OCI-LY3 (cell line): ENCODE measurements at regions not wholly inside any gene's neighbourhood (a gene's known extent, or its start where the extent isn't known, plus 50 kb on each side); places are given as distances from the start of the nearest gene placed in this dataset.
"Not testable (repeated sequence)": the region's sequence is repeated elsewhere in the genome, so short reads cannot be mapped to it uniquely, and the experiment has no call there.

ENCODE experiments used
- H2AFZ ChIP-seq: fragments of 200-600, 300-600 bp; shearing (Covaris generic); 2 replicates; pipeline ENCODE4 v1.6.0; 2014; ENCODE audit warnings: antibody characterized with exemption, low read depth, low read length
- H3K27ac ChIP-seq: fragments of 200-600, 300-600 bp; sonication (generic); 2 replicates; pipeline ENCODE4 v1.5.1; 2014; ENCODE audit warnings: mild to moderate bottlenecking, low read length, moderate library complexity, mixed read lengths
- H3K27me3 ChIP-seq: fragments of 200-600, 300-600 bp; sonication (generic); 2 replicates; pipeline ENCODE4 v1.6.1; 2014; ENCODE audit warnings: low read depth, low read length, mixed read lengths
- H3K36me3 ChIP-seq: fragments of 200-600, 300-600 bp; sonication (generic); replicated peaks from 2 replicates; pipeline ENCODE3; 2014; ENCODE audit warnings: low read depth, low read length, mixed read lengths
- H3K4me1 ChIP-seq: fragments of 300-600, 200-600 bp; sonication (generic); 2 replicates; pipeline ENCODE4 v1.6.1; 2014; ENCODE audit warnings: low read length, mixed read lengths
- H3K4me2 ChIP-seq: fragments of 200-600, 300-600 bp; sonication (generic); 2 replicates; pipeline ENCODE4 v1.6.1; 2014; ENCODE audit warnings: low read length, mixed read lengths
- H3K4me3 ChIP-seq: fragments of 300-600, 200-600 bp; sonication (generic); 2 replicates; pipeline ENCODE4 v1.5.1; 2014; ENCODE audit warnings: antibody characterized with exemption, mild to moderate bottlenecking, low read length, moderate library complexity
- H3K79me2 ChIP-seq: fragments of 300-600, 200-600 bp; shearing (Covaris generic); 2 replicates; pipeline ENCODE4 v1.6.1; 2014; ENCODE audit warnings: mild to moderate bottlenecking, low read length, mixed read lengths
- H3K9ac ChIP-seq: fragments of 300-600, 200-600 bp; shearing (Covaris generic); 2 replicates; pipeline ENCODE4 v1.6.0; 2014; ENCODE audit warnings: mild to moderate bottlenecking, low read length, moderate library complexity
- H3K9me3 ChIP-seq: fragments of 200-600, 300-600 bp; shearing (Covaris generic); 2 replicates; pipeline ENCODE4 v1.6.1; 2014; ENCODE audit warnings: low read length, mixed read lengths; ENCODE audit not compliant: insufficient read depth
- H4K20me1 ChIP-seq: fragments of 200-600, 300-600 bp; sonication (generic); 2 replicates; pipeline ENCODE4 v1.6.1; 2016; ENCODE audit warnings: low read length, mixed read lengths; ENCODE audit not compliant: insufficient read depth
- CTCF ChIP-seq: fragments of 200-600, 300-600 bp; sonication (generic); IDR thresholded peaks from 2 replicates; pipeline ENCODE4 v1.5.1; 2014; ENCODE audit warnings: antibody characterized with exemption, low read length, low read depth
- EZH2phosphoT487 ChIP-seq: fragments of 200-600 bp; shearing (Covaris generic); IDR thresholded peaks from 2 replicates; pipeline ENCODE4 v1.6.1; 2018; ENCODE audit warnings: antibody characterized with exemption, mixed run types, low read depth

DNA sequence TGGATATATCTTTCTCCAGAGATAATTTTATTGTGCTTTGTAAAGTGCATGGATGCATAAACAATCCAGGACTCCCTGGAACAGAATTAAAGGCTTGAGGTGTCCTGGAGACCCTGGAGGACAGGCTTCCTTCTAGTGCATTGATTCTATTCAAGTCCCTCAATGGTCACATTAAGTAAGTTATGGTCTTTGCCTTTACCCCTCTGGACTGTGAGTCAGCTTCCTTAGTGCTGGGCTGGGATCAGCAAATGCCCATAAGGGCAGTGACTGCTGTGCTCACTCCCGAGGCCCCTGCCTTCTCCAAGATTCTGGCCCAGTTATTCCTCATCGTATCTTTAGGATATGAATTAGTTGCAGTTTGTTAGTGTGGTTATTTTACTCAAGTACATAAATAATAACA lies 178.7 kb upstream of the PRSS58 start:
- H3K4me1 ChIP-seq = peaks cover 35% of the 10 kb centered on the region
- no peak overlapping the region for H3K4me3 ChIP-seq
- no peaks in the 10 kb centered on the region for H3K79me2 ChIP-seq
- TF ChIP-seq CTCF (no peak), EZH2phosphoT487 (no peak)
- H3K9me3 ChIP-seq = no peaks in the 10 kb centered on the region
- H3K27me3 ChIP-seq = peaks cover 8% of the 10 kb centered on the region
- no peaks in the 10 kb centered on the region for H4K20me1 ChIP-seq
- no peak overlapping the region for H2AFZ ChIP-seq
- H3K27ac ChIP-seq = no peak overlapping the region
- no peak overlapping the region for H3K4me2 ChIP-seq
- H3K36me3 ChIP-seq = no peaks in the 10 kb centered on the region
- no peak overlapping the region for H3K9ac ChIP-seq

DNA sequence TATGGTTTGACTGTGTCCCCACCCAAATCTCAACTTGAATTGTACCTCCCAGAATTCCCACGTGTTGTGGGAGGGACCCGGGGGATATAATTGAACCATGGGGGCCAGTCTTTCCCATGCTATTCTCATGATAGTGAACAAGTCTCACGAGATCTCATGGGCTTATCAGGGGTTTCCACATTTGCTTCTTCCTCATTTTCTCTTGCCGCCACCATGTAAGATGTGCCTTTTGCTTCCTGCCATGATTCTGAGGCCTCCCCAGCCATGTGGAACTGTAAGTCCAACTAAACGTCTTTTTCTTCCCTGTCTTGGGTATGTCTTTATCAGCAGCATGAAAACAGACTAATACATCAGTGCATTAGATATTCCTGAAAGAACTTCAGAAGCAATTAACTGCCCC lies 177.7 kb upstream of the PRSS58 start:
- not testable (repeated sequence) for H3K9ac ChIP-seq, H3K27ac ChIP-seq, H3K9me3 ChIP-seq, H3K4me3 ChIP-seq, H2AFZ ChIP-seq, H3K27me3 ChIP-seq, H3K4me2 ChIP-seq, H3K36me3 ChIP-seq, H4K20me1 ChIP-seq, H3K79me2 ChIP-seq
- peaks cover 25% of the 10 kb centered on the region for H3K4me1 ChIP-seq

DNA sequence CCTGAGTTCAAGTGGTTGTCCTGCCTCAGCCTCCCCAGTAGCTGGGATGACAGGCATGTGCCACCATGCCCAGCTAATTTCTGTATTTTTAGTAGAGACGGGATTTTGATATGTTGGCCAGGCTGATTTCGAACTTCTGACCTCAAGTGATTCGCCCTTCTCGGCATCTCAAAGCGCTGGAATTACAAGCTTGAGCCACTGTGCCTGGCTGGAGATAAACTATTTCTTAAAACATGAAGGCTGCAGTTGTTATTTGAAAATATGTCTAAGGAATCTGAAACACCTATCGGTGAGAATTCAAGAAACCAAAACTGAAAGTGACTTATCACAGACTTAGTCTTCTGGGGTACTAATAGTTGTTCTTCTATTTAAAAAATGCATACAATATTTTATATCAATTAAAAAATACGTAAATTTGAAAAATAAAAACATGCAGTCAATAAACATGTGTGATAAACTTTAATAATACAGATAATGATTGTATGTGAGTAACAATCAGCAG lies 176.9 kb upstream of the PRSS58 start:
- H2AFZ ChIP-seq = no peak overlapping the region
- no peak overlapping the region for H3K9ac ChIP-seq
- TF ChIP-seq EZH2phosphoT487 = no peak
- TF ChIP-seq CTCF = no peak

DNA sequence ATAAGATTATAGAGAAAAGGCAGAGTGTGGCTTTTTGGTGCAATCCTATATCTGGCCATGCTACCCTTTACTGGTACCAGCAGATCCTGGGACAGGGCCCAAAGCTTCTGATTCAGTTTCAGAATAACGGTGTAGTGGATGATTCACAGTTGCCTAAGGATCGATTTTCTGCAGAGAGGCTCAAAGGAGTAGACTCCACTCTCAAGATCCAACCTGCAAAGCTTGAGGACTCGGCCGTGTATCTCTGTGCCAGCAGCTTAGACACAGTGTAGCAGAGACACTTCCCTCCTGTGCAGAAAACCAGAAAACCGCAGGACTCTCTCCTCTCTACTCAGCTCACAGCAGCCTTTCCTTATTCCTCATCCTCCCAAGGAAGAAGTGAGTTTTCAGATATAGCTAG lies 176.3 kb upstream of the PRSS58 start:
- H3K36me3 ChIP-seq, H3K27ac ChIP-seq, H3K79me2 ChIP-seq, H3K4me3 ChIP-seq, H4K20me1 ChIP-seq, H3K27me3 ChIP-seq, H3K4me2 ChIP-seq, H2AFZ ChIP-seq, H3K9me3 ChIP-seq, H3K9ac ChIP-seq: not testable (repeated sequence)
- H3K4me1 ChIP-seq = peaks cover 17% of the 10 kb centered on the region

More for the DNA sequence above, 176.9 kb upstream of the PRSS58 start:
- Histone ChIP-seq H3K4me2 (no peak overlapping the region), H4K20me1 (no peaks in the 10 kb centered on the region), H3K4me1 (peaks cover 22% of the 10 kb centered on the region), H3K36me3 (no peaks in the 10 kb centered on the region), H3K4me3 (no peak overlapping the region), H3K27me3 (no peaks in the 10 kb centered on the region), H3K79me2 (no peaks in the 10 kb centered on the region), H3K9me3 (no peaks in the 10 kb centered on the region), H3K27ac (no peak overlapping the region)

- no peaks in the 10 kb centered on the region for H3K9me3 ChIP-seq
- H4K20me1 ChIP-seq = no peaks in the 10 kb centered on the region
- H3K9ac ChIP-seq = no peak overlapping the region
- no peaks in the 10 kb centered on the region for H3K79me2 ChIP-seq
- H3K27ac ChIP-seq = no peak overlapping the region
- peaks cover 6% of the 10 kb centered on the region for H3K4me1 ChIP-seq
- H3K4me2 ChIP-seq = no peak overlapping the region
- TF ChIP-seq EZH2phosphoT487 (no peak), CTCF (no peak)
- H3K36me3 ChIP-seq = no peaks in the 10 kb centered on the region
- H3K27me3 ChIP-seq = peaks cover 9% of the 10 kb centered on the region; the same call in 1 of the 2 replicates
- no peak overlapping the region for H2AFZ ChIP-seq
- no peak overlapping the region for H3K4me3 ChIP-seq
Observed at GRCh38 chr7:142432377-142432776, 174.5 kb upstream of the PRSS58 start.
